Left forelimb (tissue), 1 donor: ENCODE measurements at regions not wholly inside any gene's neighbourhood (a gene's known extent, or its start where the extent isn't known, plus 50 kb on each side); places are given as distances from the start of the nearest gene placed in this dataset.
A peak's percentile ranks its signal among the peaks of the same experiment; 100 is the strongest.

Experiments
- DNase-seq: peaks from one replicate; pipeline ENCODE4 v3.0.0-alpha.2; 2018; ENCODE audit warnings: low spot score

GRCh38 chr7:155202106-155202871 lies 95.4 kb upstream of the INSIG1 start:
- no peak for DNase-seq

DNA sequence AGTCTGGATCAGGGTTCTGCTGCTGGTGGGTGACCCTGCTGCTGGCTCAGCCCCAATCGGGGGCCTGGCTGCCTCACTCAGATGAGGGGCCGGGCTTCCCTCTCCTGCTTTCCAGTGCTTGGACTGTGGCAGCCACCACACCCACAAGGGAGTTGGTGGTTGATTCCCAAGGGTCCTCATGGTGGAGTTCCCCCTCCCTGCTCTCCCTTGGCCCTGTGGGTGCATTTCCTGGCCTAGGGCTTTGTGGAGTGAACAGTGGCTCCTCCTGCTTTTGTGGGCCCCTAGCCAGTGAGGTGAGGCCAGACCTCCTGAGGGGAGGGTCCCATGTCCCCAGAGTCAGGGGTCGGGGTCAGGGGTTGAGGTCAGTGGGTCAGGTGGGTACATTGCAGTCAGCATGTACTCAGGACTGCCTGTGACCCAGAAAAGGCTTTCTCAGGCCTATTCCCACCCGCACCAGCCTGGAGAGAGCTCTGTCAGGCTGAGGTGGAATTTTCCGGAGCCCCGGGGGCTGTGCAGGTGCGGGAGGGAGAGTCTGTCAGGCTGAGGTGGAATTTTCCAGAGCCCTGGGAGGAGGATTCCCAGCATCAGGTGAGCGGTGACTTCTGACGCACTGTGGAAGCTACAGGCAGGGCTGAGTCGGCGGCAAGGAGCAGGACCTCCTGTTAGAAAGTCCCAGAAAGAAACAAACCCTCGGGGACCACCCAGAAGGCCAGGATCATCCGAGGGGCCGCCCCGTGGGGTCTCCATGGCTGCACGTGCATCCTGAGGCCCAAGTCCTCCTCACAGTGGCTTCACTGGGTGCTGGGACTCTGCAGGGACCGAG lies 94.4 kb upstream of the INSIG1 start:
- peak; percentile 26 for DNase-seq

- DNase-seq: peak; percentile 60
These were observed 93.6 kb upstream of the INSIG1 start for GRCh38 chr7:155203882-155204691.

DNA sequence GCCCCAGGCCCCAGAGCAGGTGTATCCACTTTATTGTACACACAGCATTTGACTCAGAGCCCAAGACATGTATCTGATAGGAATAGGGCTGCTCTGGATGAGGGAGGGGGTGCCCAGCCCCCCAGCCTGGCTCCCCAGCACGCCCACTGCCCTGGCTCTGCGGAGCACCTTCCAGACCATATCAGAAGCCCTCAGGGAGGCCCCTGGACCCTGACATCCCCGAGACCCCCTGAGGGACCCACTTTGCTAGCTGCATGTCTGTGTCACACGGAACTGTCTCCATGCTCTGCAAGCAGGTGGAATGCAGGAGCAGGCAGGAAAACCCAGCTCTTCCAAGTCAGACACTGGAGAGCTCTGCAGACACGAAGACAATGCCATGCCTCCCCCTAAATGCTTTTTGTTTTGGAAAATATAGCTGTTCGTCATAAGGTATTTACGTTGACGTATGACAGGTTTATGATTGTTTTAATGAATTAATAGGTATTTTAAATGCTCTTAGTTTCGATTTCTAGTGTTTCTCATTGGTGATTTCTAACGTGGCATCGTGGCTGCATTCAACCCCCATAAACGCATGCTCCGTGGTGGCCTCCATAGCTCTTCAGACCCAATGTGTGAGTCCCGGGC lies 92.8 kb upstream of the INSIG1 start:
- DNase-seq: peak; percentile 45

DNA sequence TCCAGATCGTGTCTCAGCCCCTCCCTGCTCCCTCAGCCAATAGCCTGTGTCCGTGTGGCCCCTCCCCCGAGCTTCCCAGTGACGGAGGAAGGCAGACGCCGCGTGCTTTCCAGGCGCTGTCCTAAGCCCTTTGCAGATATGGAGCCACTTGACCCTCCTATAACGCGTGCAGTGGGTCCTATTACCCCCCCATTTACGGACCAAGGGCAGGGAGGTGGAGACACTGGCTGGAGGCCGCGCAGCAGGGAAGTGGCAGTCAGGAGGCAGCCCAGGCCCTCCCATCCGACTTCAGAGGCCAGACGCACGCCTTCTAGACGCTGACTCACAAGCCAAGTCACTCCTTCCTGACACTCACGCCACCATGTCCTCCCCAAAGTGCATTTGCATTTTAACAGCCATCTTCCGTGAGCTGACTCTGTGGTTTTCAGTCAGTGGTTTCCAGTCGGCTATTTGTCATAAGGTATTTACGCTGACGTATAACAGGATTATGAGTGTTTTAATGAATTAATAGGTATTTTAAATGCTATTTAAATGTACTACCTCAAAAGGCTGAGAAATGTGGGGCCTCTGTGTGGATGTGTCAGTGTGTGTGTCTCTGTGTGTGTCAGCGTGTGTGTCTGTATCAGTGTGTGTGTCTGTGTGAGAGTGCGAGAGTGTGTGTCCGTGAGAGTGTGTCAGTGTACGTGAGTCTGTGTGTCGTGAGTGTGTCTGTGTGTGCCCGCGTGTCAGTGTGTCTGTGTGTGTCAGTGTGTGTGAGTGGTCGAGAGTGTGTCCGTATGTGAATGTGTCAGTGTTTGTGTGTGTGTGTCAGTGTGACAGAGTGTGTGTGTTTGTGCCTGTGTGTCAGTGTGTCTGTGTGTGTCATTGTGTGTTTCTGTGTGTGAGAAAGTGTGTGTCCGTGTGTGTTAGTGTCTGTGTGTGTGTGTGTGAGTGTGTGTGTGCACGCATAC lies 92.0 kb upstream of the INSIG1 start:
- peak; percentile 78 for DNase-seq

GRCh38 chr7:155206318-155207020 lies 91.2 kb upstream of the INSIG1 start:
- no peak for DNase-seq

- no peak for DNase-seq
These were observed 90.2 kb upstream of the INSIG1 start for GRCh38 chr7:155207326-155208002.

DNA sequence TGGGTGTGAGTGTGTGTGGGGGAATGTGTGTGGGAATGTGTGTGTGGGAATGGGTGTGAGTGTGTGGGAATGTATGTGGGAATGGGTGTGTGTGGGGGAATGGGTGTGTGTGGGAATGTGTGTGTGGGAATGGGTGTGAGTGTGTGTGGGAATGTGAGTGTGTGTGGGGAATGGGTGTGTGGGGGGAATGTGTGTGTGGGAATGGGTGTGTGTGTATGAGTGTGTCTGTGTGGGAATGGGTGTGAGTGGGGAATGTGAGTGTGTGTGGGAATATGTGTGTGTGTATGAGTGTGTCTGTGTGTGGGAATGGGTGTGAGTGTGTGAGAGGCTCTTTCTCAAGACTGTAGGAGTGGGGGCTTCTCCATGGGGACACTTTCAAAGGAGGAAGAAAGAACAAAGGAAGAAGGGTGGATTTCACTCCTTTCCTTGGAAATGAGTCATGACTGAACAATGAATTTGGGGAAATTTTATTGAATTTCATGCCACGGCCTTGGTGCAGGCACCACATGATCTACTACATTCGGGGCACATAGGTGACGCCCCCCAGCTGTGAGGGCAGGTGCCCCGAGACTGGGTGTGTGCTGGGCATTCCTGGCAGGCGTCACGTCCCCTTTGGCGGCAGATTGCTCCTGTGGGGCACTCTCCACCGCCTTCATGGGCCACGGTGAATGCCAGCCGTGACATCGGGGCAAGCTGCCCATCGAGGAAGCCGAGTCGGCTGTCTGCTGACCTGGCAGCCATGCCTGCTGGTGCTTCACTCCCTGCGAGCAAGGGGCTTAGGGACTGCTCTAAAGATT lies 88.8 kb upstream of the INSIG1 start:
- DNase-seq: no peak

DNA sequence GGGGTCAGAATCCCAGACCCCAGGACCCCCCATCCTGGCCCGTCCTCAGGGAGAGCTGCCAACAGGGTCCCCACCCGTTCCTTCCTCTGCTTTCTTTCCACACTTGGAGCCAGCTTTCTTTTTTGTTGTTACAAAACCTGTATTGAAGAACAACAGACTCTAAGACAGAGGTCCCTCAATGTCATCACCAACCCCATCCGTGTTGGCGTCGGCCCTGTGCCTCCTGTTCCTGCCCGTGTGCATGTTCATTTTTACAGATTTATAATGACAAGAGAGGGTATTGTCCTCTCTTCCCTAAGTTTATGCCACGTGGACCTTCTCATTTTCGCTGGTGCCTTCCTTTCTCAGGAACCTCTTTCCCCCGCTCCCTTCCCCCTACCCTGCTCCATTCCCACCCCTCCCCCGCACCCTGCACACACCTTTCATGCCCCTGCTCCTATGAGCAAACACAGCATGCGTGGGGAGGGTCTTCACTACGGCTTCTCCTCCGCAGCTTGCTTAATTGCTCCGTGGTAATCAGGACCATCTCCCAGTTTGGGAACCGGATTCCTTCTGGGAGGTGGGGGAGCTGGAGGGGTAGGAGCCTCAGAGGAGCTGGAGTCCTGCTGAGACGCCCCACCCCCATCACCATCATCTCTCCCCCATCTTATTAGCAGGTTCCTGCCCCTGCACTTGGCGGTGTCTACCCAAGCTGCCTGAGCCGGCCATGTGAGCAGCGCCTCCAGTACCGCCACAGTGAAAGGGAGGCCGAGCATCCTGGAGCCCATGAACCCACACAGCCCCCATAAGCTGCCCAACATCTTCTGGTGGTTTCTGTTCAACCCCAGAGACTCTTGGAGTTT lies 88.0 kb upstream of the INSIG1 start:
- DNase-seq: no peak

DNA sequence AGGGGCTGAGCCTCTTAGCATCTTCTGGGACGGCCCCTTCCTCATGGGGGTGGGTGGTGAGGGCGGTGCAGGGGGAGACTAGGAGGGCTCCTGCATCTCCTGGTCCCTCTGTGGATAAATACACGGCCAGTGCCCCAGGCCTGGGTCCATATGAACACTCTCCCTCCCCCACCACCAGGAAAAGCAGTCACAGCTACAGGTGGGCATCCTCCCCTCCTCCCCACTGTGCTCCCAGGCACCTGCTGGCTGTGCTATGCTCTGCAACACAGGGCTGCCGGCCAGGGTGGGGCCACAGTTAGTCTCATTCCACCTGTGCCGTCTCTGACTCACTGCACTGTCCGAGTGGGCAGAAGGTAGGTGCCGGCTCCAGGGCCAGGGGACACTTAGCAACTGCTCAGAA lies 87.3 kb upstream of the INSIG1 start:
- no peak for DNase-seq

DNA sequence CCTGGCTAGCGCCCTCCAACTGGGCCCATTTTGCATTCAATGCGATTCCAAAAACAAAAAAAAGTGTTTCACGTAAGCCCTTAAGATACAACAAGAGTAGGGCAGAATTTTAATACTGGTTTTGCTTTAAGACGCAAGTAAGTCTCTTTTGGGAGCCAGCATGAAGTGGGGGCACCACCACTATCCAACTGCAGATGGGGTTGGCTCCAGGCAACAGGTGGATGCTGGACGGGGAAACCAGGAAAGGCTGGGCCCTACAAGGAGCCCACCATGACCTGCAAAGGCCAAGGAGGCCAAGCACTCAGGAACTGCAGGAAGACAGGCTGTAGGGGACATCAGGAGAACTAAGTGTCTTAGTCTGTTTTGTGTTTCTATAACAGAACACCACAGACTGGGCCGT lies 86.5 kb upstream of the INSIG1 start:
- no peak for DNase-seq

- DNase-seq: no peak
These were observed 85.9 kb upstream of the INSIG1 start for GRCh38 chr7:155211761-155212160.

DNA sequence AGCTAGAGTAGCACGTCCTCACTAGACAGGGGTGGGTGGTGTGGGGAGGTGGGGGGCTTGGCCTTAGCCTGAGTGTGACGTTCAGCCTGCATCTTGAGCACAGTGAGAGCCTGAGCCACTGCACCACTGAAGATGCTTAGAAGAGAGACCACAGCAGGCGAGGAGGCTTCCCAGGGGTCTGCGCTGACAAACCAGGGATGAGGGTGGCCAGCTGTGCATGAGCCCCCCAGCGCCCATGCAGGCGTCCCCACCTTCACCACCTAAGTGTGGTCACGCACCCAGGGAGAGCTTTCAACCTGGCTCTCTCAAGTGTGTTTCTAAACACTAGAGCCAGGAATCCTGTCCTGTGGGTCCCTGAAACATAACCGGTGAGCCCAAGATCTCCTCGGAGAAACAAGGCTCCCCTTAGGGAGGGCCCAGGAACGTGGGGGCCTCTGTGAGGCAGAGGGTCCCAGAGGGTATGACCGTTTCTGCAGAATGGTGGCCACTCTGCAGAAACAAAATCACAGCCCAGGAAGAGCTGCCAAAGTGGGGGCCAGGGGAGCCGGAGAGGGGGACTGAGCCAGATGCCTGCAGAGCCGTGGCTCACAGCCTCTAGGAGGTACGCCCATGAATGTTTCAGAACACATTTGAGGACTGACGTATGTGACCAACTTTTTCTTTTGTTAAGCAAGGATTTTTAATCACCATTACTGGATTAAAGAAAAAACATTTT lies 85.2 kb upstream of the INSIG1 start:
- DNase-seq: no peak

DNA sequence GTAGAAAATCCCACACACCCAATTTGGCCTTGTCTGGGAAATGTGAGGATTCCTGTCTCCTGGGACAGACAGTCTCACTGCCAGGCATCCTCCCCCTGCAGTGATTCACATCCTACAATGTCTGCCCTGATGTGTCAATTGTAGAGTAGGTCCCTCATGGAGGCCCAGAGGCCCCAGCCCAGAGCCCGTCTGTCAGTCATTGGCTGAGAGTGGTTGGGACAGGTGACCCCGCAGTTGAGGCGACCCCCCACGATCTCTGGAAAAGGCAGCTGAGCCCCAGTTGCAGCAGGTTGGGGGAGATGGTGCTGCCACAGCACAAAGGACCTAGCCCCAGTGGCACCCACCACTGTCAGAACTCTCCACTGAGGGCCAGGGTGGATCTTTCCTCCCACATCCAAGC lies 84.3 kb upstream of the INSIG1 start:
- DNase-seq: no peak

DNA sequence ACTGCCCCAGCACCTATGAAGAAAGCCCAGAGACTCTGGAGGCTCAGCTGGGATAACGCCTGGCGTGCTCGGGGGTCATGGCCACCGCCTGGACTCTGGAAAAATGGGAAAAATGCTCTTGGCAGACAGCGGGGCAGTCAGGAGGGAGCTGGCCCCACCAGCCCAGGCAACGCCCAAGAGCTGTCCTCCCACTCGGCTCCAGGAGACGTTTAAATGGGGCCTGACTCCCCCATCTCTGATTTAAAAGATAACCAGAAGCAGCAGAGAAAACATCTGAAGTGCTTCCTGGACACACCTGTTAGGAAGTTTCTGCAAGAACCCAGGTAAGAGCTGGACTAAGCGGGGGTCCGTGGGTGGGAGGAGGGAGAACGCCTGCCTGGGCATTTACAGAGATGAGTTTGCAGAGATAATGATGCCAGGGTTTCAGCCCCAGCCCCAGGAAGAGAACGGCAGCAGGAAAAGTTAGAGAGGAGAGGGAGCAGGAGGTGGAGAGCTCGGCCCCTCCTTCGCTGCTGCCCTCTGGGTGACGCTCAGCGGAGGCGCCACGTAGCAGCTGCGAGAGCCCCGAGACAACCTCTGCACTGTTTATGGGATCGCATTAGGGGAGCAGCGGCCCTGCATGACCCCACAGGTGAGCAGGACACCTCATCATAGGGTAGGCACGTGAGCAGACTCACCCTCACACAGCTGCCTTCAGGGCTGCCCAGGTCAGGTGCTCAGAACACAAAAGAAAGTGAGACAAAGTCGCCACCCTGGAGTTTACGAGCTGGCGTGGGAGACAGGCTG lies 83.5 kb upstream of the INSIG1 start:
- DNase-seq: no peak

GRCh38 chr7:155215576-155216325 lies 81.9 kb upstream of the INSIG1 start:
- no peak for DNase-seq
